ENCODE measurements at regions not wholly inside any gene's neighbourhood (a gene's known extent, or its start where the extent isn't known, plus 50 kb on each side); places are given as distances from the start of the nearest gene placed in this dataset.

DNA sequence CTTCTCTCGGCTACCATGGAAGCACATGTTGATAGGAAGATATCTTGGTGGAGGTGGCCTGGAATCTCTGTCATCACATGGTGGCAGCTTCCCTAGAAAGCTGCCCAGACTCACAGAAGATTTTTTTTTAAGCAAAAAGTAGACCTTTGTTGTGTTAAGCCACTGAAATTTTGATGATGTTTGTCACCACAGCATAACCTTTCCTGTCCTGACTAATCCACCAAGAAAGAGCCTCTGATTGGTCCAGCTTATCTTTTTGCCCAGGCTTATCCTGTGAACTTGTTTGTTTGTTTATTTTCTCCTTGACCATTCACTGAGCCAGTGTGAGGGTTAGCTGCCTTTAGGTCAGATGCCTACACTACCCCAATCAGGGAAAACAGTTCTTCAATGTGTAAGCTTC, 96.5 kb upstream of the LHX1 start:
- TF ChIP-seq POLR2AphosphoS5 (IDR thresholded peaks at IDR 0.05; ENCODE audit: low read depth, low read length) (no peak), FOXP2 (optimal IDR thresholded peaks at IDR 0.05; ENCODE audit: borderline replicate concordance, extremely low read depth, extremely low read length, insufficient read depth) (no peak), TAF1 (IDR thresholded peaks at IDR 0.05; ENCODE audit: borderline replicate concordance, insufficient read depth, low read length) (no peak), SIN3A (IDR thresholded peaks at IDR 0.05; ENCODE audit: borderline replicate concordance, insufficient read depth, low read length) (no peak)
- TF ChIP-seq, protein P1, sequence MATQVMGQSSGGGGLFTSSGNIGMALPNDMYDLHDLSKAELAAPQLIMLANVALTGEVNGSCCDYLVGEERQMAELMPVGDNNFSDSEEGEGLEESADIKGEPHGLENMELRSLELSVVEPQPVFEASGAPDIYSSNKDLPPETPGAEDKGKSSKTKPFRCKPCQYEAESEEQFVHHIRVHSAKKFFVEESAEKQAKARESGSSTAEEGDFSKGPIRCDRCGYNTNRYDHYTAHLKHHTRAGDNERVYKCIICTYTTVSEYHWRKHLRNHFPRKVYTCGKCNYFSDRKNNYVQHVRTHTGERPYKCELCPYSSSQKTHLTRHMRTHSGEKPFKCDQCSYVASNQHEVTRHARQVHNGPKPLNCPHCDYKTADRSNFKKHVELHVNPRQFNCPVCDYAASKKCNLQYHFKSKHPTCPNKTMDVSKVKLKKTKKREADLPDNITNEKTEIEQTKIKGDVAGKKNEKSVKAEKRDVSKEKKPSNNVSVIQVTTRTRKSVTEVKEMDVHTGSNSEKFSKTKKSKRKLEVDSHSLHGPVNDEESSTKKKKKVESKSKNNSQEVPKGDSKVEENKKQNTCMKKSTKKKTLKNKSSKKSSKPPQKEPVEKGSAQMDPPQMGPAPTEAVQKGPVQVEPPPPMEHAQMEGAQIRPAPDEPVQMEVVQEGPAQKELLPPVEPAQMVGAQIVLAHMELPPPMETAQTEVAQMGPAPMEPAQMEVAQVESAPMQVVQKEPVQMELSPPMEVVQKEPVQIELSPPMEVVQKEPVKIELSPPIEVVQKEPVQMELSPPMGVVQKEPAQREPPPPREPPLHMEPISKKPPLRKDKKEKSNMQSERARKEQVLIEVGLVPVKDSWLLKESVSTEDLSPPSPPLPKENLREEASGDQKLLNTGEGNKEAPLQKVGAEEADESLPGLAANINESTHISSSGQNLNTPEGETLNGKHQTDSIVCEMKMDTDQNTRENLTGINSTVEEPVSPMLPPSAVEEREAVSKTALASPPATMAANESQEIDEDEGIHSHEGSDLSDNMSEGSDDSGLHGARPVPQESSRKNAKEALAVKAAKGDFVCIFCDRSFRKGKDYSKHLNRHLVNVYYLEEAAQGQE (IDR thresholded peaks at IDR 0.05; ENCODE audit: insufficient read depth in 1 of 2, low read depth in 2 of 2, low read length in 2 of 2), result no peak

DNA sequence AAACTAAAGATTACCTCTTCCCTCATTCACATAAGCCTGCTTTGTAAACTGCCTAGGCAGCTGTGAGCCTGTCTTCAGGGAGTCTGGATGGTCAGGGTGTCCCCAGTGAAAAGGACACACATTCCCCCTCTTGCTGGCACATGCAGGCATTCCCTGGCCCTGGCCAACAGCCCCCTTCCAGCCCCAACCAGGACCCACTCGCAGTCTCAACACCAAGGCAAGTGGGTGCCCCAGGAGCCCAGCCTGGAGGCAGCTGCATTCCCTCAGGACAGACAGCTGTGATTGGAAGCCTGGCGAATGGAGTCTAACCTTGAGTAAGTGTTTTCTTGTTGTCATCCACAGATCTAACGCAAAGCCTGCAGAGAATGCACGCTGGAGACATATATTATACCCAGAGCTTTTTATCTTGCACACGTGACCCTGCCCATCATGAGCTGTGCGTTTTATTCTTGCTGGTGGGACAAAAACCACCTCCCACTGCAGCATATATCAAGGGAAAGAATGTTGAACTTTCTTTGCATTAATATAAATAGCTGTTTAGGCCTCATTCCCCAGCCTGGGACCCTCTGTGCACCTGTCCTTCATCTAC, 95.0 kb upstream of the LHX1 start:
- TF ChIP-seq FOXP2 (optimal IDR thresholded peaks at IDR 0.05; ENCODE audit: borderline replicate concordance, extremely low read depth, extremely low read length, insufficient read depth), result no peak
- TF ChIP-seq, protein P1 (IDR thresholded peaks at IDR 0.05; ENCODE audit: insufficient read depth in 1 of 2, low read depth in 2 of 2, low read length in 2 of 2), result no peak

DNA sequence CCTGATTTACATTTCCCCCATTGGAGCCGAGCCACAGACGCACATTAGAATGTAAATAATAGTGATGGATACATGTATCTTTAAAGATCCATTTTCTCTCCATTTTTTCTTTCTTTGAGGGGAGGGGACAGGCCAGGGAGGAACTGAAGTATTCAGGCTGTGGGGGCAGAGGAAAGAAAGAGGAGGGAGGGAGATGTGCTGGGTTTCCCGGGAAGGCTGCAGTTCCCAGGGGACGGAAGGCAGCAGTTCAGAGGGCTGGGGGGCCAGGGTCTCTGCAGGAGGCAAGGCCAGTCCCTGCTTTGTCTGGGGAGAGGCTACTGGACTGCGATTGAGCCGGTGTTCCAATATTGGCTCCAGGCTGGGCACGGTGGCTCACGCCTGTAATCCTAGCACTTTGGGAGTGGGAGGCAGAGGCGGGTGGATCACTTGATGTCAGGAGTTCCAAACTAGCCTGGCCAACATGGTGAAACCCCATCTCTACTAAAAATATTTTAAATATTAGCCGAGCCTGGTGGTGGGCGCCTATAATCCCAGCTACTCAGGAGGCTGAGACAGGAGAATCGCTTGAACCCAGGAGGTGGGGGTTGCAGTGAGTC, 94.2 kb upstream of the LHX1 start:
- TF ChIP-seq FOXP2 (optimal IDR thresholded peaks at IDR 0.05; ENCODE audit: borderline replicate concordance, extremely low read depth, extremely low read length, insufficient read depth) (no peak), POLR2AphosphoS5 (IDR thresholded peaks at IDR 0.05; ENCODE audit: low read depth, low read length) (no peak), TAF1 (IDR thresholded peaks at IDR 0.05; ENCODE audit: borderline replicate concordance, insufficient read depth, low read length) (no peak), SIN3A (IDR thresholded peaks at IDR 0.05; ENCODE audit: borderline replicate concordance, insufficient read depth, low read length) (no peak)
- TF ChIP-seq, protein P1 (IDR thresholded peaks at IDR 0.05; ENCODE audit: insufficient read depth in 1 of 2, low read depth in 2 of 2, low read length in 2 of 2), result no peak

DNA sequence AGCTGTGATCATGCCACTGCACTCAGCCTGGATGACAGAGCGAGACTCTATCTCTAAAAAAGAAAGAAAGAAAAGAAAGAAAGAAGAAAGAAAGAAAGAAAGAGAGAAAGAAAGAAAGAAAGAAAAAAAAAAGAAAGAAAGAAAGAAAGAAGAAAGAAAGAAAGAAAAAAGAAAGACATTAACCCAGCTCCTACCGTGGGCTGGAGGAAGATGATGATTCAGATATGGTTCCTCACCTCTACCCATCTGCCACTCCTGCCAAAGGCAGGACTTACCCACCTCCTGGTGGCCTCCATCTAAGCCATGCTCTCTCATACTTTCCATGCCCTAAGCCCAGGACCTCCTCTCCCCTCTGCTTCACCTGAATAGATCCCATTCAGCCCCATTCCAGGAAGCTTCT, 93.3 kb upstream of the LHX1 start:
- TF ChIP-seq POLR2AphosphoS5 (IDR thresholded peaks at IDR 0.05; ENCODE audit: low read depth, low read length), result no peak
- TF ChIP-seq, protein P1 (IDR thresholded peaks at IDR 0.05; ENCODE audit: insufficient read depth in 1 of 2, low read depth in 2 of 2, low read length in 2 of 2), result no peak

DNA sequence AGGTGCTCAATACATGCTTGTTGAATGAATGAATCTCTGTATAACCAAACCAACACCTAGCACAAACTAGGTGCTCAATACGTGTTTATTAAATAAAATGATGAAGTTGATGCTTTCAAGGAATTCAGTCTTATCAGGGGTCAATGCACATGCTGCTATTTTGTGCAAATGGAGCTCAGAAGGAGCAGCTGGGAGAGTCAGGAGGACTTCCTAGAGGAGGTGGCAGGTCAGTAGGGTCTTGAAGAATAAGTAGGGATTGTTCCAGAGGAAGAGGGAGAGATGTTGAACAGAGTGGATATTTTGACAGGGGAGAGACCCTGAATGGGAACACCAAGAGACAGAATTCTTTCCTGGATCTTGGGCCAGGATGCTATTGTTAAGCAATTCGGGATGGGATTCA, 92.7 kb upstream of the LHX1 start:
- TF ChIP-seq SIN3A (IDR thresholded peaks at IDR 0.05; ENCODE audit: borderline replicate concordance, insufficient read depth, low read length), result no peak
- TF ChIP-seq POLR2AphosphoS5 (IDR thresholded peaks at IDR 0.05; ENCODE audit: low read depth, low read length), result no peak
- TF ChIP-seq TAF1 (IDR thresholded peaks at IDR 0.05; ENCODE audit: borderline replicate concordance, insufficient read depth, low read length), result no peak
- TF ChIP-seq FOXP2 (optimal IDR thresholded peaks at IDR 0.05; ENCODE audit: borderline replicate concordance, extremely low read depth, extremely low read length, insufficient read depth), result no peak
- TF ChIP-seq, protein P1 (IDR thresholded peaks at IDR 0.05; ENCODE audit: insufficient read depth in 1 of 2, low read depth in 2 of 2, low read length in 2 of 2), result no peak
